Subcutaneous abdominal adipose tissue (tissue), 5 donors: ENCODE measurements at regions not wholly inside any gene's neighbourhood (a gene's known extent, or its start where the extent isn't known, plus 50 kb on each side); places are given as distances from the start of the nearest gene placed in this dataset.
"Not testable (repeated sequence)": the region's sequence is repeated elsewhere in the genome, so short reads cannot be mapped to it uniquely, and the experiment has no call there.

Source experiments
- H3K27ac ChIP-seq: one replicate; pipeline ENCODE4 v1.7.0; 2013; ENCODE audit warnings: low read depth, mild to moderate bottlenecking, inconsistent platforms, low read length, moderate library complexity
- H3K27me3 ChIP-seq, 5 donors: one replicate each; pipeline ENCODE4 v1.7.0; 2013; ENCODE audit warnings: low read length in 5 of 5, inconsistent platforms in 1 of 5; ENCODE audit not compliant: control insufficient read depth in 5 of 5, insufficient read depth in 4 of 5
- H3K36me3 ChIP-seq, 5 donors: one replicate each; pipeline ENCODE4 v1.7.0; 2013; ENCODE audit warnings: low read length in 5 of 5; ENCODE audit not compliant: control insufficient read depth in 5 of 5, insufficient read depth in 5 of 5
- H3K4me1 ChIP-seq, 5 donors: one replicate each; pipeline ENCODE4 v1.7.0; 2013; ENCODE audit warnings: low read length in 5 of 5, mild to moderate bottlenecking in 3 of 5, moderate library complexity in 1 of 5; ENCODE audit not compliant: control insufficient read depth in 5 of 5, insufficient read depth in 5 of 5
- H3K4me3 ChIP-seq, 5 donors: one replicate each; pipeline ENCODE4 v1.7.0; 2013; ENCODE audit warnings: low read length in 5 of 5, low read depth in 1 of 5
- H3K9ac ChIP-seq, 5 donors: one replicate each; pipeline ENCODE4 v1.7.0; 2013; ENCODE audit warnings: low read length in 5 of 5, mild to moderate bottlenecking in 4 of 5, moderate library complexity in 3 of 5
- H3K9me3 ChIP-seq, 5 donors: one replicate each; pipeline ENCODE4 v1.7.0; 2013; ENCODE audit warnings: low read length in 5 of 5; ENCODE audit not compliant: control insufficient read depth in 5 of 5
- donor health status: healthy.
- donor health status: healthy.
- donor health status: healthy.
- donor health status: healthy.
- donor health status: healthy.

DNA sequence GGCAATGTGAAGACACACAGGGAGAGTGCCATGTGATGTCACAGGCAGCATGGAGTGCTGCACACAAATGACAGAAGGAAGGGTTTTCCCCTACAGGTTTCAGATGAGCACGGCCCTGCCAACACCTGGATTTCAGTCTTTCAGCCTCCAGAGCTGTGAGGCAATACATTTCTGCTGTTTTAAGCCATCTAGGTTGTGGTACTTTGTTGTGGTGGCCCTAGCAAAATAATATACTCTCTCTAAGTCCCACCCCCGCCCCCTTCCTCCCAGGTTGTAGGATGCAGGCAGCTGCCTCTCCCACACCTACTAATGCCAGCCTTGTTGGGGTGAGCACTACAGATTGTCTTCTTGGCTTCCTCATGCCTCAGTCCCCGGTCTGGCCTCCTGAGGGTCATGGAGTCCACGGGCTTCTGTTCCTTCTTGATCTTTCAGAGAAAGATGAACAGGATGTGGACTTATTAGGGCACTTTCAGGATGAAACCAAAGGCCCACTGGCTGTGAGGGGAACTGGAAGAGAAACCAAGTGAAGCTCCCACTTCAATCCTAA lies 180.0 kb downstream of the CD47 start:
- H3K4me1 ChIP-seq: peaks cover 0 to 3% (median 0%) of the 10 kb centered on the region in 5 donors
- H3K9ac ChIP-seq: no peak overlapping the region
- no peaks in the 10 kb centered on the region for H3K9me3 ChIP-seq

GRCh38 chr3:107909583-107909982 lies 181.2 kb downstream of the CD47 start:
- not testable (repeated sequence) for H3K36me3 ChIP-seq, H3K27ac ChIP-seq, H3K4me3 ChIP-seq, H3K9ac ChIP-seq, H3K4me1 ChIP-seq, H3K9me3 ChIP-seq, H3K27me3 ChIP-seq

More for the DNA sequence above, 180.0 kb downstream of the CD47 start:
- Histone ChIP-seq H3K36me3 (no peaks in the 10 kb centered on the region), H3K27me3 (no peaks in the 10 kb centered on the region), H3K4me3 (no peak overlapping the region), H3K27ac (no peak overlapping the region)

DNA sequence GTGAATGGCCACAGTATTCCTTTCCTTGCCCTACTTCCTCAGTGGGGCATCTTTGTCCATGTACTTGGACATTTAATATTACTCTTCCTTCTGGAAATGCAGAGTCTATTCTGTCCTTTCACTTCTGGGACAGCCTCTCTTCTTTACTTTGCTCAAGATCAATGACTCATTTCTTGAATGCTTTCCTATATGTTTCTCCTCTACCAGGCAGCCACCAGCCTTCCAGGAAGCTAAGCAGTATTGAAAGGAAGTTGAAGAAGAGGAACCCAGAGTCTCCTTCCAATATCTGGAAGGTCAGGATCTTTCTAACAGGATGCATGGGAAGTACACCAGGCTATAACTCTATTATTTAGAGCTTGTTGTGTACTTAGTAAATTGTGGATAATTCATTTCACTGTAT lies 182.8 kb downstream of the CD47 start:
- H3K4me3 ChIP-seq: no peak overlapping the region
- no peak overlapping the region for H3K9ac ChIP-seq
- H3K27ac ChIP-seq: no peak overlapping the region
- no peaks in the 10 kb centered on the region for H3K9me3 ChIP-seq
- no peaks in the 10 kb centered on the region for H3K36me3 ChIP-seq
- no peaks in the 10 kb centered on the region for H3K27me3 ChIP-seq
- H3K4me1 ChIP-seq: peaks cover 0 to 6% (median 5%) of the 10 kb centered on the region in 5 donors

GRCh38 chr3:107904536-107905066 lies 186.2 kb downstream of the CD47 start:
- no peaks in the 10 kb centered on the region for H3K9me3 ChIP-seq
- no peaks in the 10 kb centered on the region for H3K27me3 ChIP-seq
- peaks cover 0 to 6% (median 5%) of the 10 kb centered on the region in 5 donors for H3K4me1 ChIP-seq
- H3K4me3 ChIP-seq: peak overlapping the region in 1 of 5 donors; percentile 12
- no peak overlapping the region for H3K27ac ChIP-seq
- no peak overlapping the region for H3K9ac ChIP-seq
- H3K36me3 ChIP-seq: no peaks in the 10 kb centered on the region

DNA sequence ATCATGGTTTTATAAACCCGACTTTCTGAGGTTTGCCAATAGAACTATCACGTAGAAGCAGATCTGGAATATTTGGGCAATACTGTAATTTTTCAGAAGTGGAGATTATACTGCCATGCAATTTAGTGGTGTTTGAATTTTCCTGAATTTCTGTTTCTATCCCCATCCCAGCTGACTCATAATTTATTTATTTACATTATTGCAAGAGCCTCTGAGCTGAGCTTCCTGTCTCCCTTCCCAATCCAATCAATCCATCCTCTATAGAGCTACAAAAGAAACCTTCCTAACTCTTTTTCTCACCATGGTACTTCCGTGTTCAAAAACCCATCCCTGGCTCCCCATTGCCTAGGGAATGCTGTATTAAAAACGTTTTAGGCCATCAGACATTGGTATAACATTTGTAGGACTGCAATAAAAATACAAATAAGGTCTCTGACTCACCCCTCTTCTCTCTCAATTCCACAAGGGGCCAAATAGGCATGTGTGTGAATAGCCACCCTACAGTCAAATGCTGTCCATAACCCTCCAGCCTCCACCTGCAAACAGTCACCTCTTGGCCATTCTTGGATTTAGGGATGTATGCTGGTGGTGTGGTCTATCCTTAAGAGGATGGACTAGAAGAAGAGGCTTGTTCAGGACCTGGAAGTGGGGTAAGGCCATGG lies 190.7 kb downstream of the CD47 start:
- Histone ChIP-seq H3K27ac (no peak overlapping the region), H3K36me3 (no peaks in the 10 kb centered on the region), H3K4me1 (peaks cover 0 to 12% (median 5%) of the 10 kb centered on the region in 5 donors), H3K4me3 (no peak overlapping the region), H3K27me3 (peaks cover 0 to 5% (median 0%) of the 10 kb centered on the region in 5 donors), H3K9me3 (no peaks in the 10 kb centered on the region), H3K9ac (no peak overlapping the region)

GRCh38 chr3:107897471-107898061 lies 193.3 kb downstream of the CD47 start:
- no peak overlapping the region for H3K4me3 ChIP-seq
- H3K27ac ChIP-seq: no peak overlapping the region
- H3K4me1 ChIP-seq: peaks cover 0 to 6% (median 0%) of the 10 kb centered on the region in 5 donors
- no peaks in the 10 kb centered on the region for H3K9me3 ChIP-seq
- H3K27me3 ChIP-seq: peaks cover 0 to 11% (median 3%) of the 10 kb centered on the region in 5 donors
- no peak overlapping the region for H3K9ac ChIP-seq
- H3K36me3 ChIP-seq: no peaks in the 10 kb centered on the region

- no peak overlapping the region for H3K9ac ChIP-seq
- H3K4me3 ChIP-seq: no peak overlapping the region
- H3K4me1 ChIP-seq: peaks cover 0 to 6% (median 0%) of the 10 kb centered on the region in 5 donors
Observed at GRCh38 chr3:107894998-107895397, 195.8 kb downstream of the CD47 start.

DNA sequence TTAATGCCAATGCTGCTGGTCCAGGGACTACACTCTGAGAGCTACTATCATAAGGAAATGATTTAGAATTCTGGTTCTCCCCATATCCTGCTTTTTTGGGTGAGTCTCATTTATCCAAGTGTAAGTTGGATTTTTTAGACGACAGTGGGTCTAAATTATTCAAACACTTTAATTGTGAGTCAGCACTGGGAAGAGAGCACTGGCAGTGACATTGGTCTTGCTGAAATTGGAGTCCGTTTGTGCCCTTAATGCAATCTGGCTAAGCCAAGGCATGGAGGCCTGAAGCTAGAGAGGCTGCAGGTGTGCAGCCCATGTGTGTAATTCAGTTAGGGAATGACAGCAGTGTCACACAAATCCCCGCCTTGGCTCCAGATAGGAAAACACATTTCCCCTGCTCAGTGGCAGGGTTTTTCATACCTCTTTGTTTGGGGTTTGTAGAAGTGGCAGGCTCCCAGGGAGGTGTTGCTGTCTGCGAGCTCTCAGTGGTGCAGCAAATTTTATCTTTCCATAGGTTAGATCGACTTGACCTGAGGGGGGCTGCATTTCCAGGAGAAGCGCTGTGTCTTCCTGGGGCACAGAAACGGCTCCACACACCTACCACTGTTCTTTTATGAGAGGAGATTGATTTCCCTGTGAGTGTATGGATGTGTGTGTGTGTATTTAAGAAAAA lies 197.7 kb downstream of the CD47 start:
- Histone ChIP-seq H3K9me3 (peaks cover 0 to 5% (median 0%) of the 10 kb centered on the region in 5 donors), H3K4me1 (peaks cover 0 to 5% (median 0%) of the 10 kb centered on the region in 5 donors), H3K36me3 (no peaks in the 10 kb centered on the region), H3K4me3 (no peak overlapping the region), H3K27ac (no peak overlapping the region), H3K27me3 (peaks cover 0 to 11% (median 3%) of the 10 kb centered on the region in 5 donors), H3K9ac (no peak overlapping the region)

More at GRCh38 chr3:107894998-107895397, 195.8 kb downstream of the CD47 start:
- Histone ChIP-seq H3K27ac (no peak overlapping the region), H3K36me3 (no peaks in the 10 kb centered on the region), H3K27me3 (peaks cover 0 to 11% (median 3%) of the 10 kb centered on the region in 5 donors), H3K9me3 (no peaks in the 10 kb centered on the region)

DNA sequence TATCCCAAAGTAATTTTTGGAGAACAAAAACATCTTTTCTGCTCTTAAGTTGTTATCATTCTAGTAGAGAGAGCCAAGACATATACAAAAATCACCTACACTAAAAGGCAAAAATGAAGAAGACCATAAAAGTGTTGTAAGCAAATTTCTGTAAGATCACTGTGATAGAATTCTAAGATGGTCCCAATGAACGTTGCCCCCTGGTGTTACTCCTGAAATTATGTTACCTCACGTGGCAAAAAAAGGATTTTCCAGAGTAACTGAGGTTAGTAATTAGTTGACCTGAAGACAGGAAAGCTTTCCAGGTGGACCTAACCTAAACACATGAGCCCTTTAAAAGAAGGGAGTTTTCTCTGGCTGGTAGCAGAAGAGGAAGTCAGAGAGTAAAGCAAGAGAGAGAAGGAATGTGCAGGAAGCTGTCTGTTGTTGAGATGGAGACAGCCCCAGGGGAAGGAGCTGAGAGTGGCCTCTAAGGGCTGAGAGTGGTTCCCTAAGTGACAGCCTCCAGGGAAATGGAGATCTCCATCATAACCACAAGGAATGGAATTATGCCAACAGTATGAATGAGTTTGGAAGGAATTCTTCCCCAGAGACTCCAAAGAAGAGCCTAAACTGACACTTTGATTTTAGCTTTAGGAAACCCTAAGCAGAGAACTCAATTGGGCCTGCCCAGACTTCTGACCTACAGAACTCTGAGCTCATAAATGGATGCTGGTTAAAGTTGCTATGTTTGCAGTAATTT lies 205.9 kb downstream of the CD47 start:
- H3K27ac ChIP-seq: no peak overlapping the region
- H3K4me1 ChIP-seq: peaks cover 0 to 11% (median 7%) of the 10 kb centered on the region in 5 donors
- H3K27me3 ChIP-seq: no peaks in the 10 kb centered on the region
- H3K36me3 ChIP-seq: no peaks in the 10 kb centered on the region
- H3K9me3 ChIP-seq: peaks cover 0 to 5% (median 0%) of the 10 kb centered on the region in 5 donors
- H3K4me3 ChIP-seq: no peak overlapping the region
- no peak overlapping the region for H3K9ac ChIP-seq
